A549 (cell line): ENCODE measurements at regions not wholly inside any gene's neighbourhood (a gene's known extent, or its start where the extent isn't known, plus 50 kb on each side); places are given as distances from the start of the nearest gene placed in this dataset.
"Not testable (repeated sequence)": the region's sequence is repeated elsewhere in the genome, so short reads cannot be mapped to it uniquely, and the experiment has no call there.

ENCODE experiments used
- ATAC-seq, 2 experiments: fragments of 200-7000 bp in 1 of 2; fragments of >200 bp in 1 of 2; cut with Nextera tagmentation in 1 of 2; cut with Tn5 transposase in 1 of 2; 3 replicates each; pipeline versions ENCODE4 v1.8.0 to v1.9.1; 2018 to 2020; ENCODE audit warnings: mild to moderate bottlenecking in 1 of 2, moderate library complexity in 1 of 2
- CTCF ChIA-PET: fragments of 300-600 bp; sonication (Branson Sonifier 250); formaldehyde crosslinking; extraction: SDS; loops from one replicate; lab custom pipeline; 2021; ENCODE audit warnings: antibody characterized with exemption, inconsistent platforms; lab: Yijun Ruan, JAX
- POLR2A ChIA-PET: fragments of 350-600 bp; formaldehyde crosslinking; extraction: SDS; loops from one replicate; lab custom pipeline; 2021; ENCODE audit warnings: antibody characterized with exemption, inconsistent platforms; lab: Yijun Ruan, JAX
- DNase-seq, 2 experiments: peaks; one replicate each; pipeline versions ENCODE4 v3.0.0 to v3.0.0-alpha.2; 2011 to 2016; ENCODE audit warnings: low read depth in 1 of 2, low spot score in 1 of 2
- FAIRE-seq: peaks from 2 replicates; lab custom pipeline; 2011; peaks lifted over from hg19 to GRCh38; lab: Jason Lieb, UNC
- H3K27ac ChIP-seq, 2 experiments: fragments of >200 bp; sonication (Bioruptor Twin); formaldehyde crosslinking; 3 replicates each; pipeline ENCODE4 v1.5.1; 2016 to 2017
- H3K4me1 ChIP-seq: fragments of >200 bp; sonication (Bioruptor Twin); formaldehyde crosslinking; 3 replicates; pipeline ENCODE4 v1.6.1; 2016
- H3K4me2 ChIP-seq: fragments of >200 bp; sonication (Bioruptor Twin); formaldehyde crosslinking; 3 replicates; pipeline ENCODE4 v1.6.1; 2016
- H3K4me3 ChIP-seq: fragments of >200 bp; sonication (Bioruptor Twin); formaldehyde crosslinking; 3 replicates; pipeline ENCODE4 v1.5.1; 2016
- H3K9me3 ChIP-seq: fragments of >200 bp; sonication (Bioruptor Twin); formaldehyde crosslinking; 3 replicates; pipeline ENCODE4 v1.6.1; 2016
- BCL3 ChIP-seq: fragments of >200 bp; sonication (Bioruptor Twin); formaldehyde crosslinking; IDR thresholded peaks from 3 replicates; pipeline ENCODE4 v1.6.1; 2016
- BHLHE40 ChIP-seq: IDR thresholded peaks from 2 replicates; pipeline ENCODE4 v1.6.1; 2012; ENCODE audit warnings: low read depth, low read length, inconsistent platforms
- CHD2 ChIP-seq: fragments of 150-350 bp; IDR thresholded peaks from 2 replicates; pipeline ENCODE4 v1.6.1; 2014; ENCODE audit warnings: low read length; ENCODE audit not compliant: partially characterized antibody
- CTCF ChIP-seq: fragments of >200 bp; sonication (Bioruptor Twin); formaldehyde crosslinking; IDR thresholded peaks from 3 replicates; pipeline ENCODE4 v1.5.1; 2016
- GATA3 ChIP-seq: IDR thresholded peaks from 2 replicates; pipeline ENCODE4 v1.6.1; 2012; ENCODE audit warnings: borderline replicate concordance
- HDAC2 ChIP-seq: fragments of 200-600 bp; sonication (generic); IDR thresholded peaks from 2 replicates; pipeline ENCODE4 v1.6.1; 2016
- HOXA7 ChIP-seq: fragments of 250-450 bp; sonication (Bioruptor Pico); IDR thresholded peaks from 2 replicates; pipeline ENCODE4 v1.5.0; 2020; ENCODE audit warnings: mild to moderate bottlenecking, moderate library complexity
- HOXB13 ChIP-seq: fragments of 250-450 bp; sonication (Bioruptor Pico); IDR thresholded peaks from 2 replicates; pipeline ENCODE4 v1.5.0; 2020; ENCODE audit warnings: low read depth, mild to moderate bottlenecking, moderate library complexity
- KDM5A ChIP-seq: fragments of 200-600 bp; sonication (generic); IDR thresholded peaks from 2 replicates; pipeline ENCODE4 v1.6.1; 2016; ENCODE audit warnings: antibody characterized with exemption, mild to moderate bottlenecking
- MYC ChIP-seq: IDR thresholded peaks from 2 replicates; pipeline ENCODE4 v1.6.1; 2012; ENCODE audit warnings: mild to moderate bottlenecking, inconsistent platforms, low read length, improper control_type of control experiment, borderline replicate concordance
- NFE2L2 ChIP-seq: fragments of 150-350 bp; conservative IDR thresholded peaks from 2 replicates; pipeline ENCODE4 v1.6.1; 2014; ENCODE audit warnings: low read length
- NPAS2 ChIP-seq: fragments of 250-450 bp; sonication (Bioruptor Pico); IDR thresholded peaks from 2 replicates; pipeline ENCODE4 v1.8.0; 2022; ENCODE audit warnings: mild to moderate bottlenecking, moderate library complexity, borderline replicate concordance
- RAD21 ChIP-seq, 2 experiments: fragments of >200 bp in 1 of 2; sonication (Bioruptor Twin) in 1 of 2; formaldehyde crosslinking in 1 of 2; IDR thresholded peaks in 1 of 2; conservative IDR thresholded peaks in 1 of 2; 2 replicates in 1 of 2; 3 replicates in 1 of 2; pipeline ENCODE4 v1.6.1; 2012 to 2018; ENCODE audit warnings: inconsistent platforms in 1 of 2
- RCOR1 ChIP-seq: fragments of 150-350 bp; IDR thresholded peaks from 2 replicates; pipeline ENCODE4 v1.6.1; 2014; ENCODE audit warnings: antibody characterized with exemption, low read length, low read depth
- RFX5 ChIP-seq: fragments of 450-650 bp; IDR thresholded peaks from 2 replicates; pipeline ENCODE4 v1.7.1; 2014; ENCODE audit warnings: antibody characterized with exemption, mild to moderate bottlenecking, moderate library complexity
- SMC3 ChIP-seq: fragments of >200 bp; sonication (Bioruptor Twin); formaldehyde crosslinking; IDR thresholded peaks from 3 replicates; pipeline ENCODE4 v1.6.1; 2018; ENCODE audit warnings: inconsistent platforms
- TP53 ChIP-seq: fragments of 250-450 bp; sonication (Bioruptor Pico); IDR thresholded peaks from 2 replicates; pipeline ENCODE4 v1.5.0; 2021; ENCODE audit warnings: mild to moderate bottlenecking, moderate library complexity
- USF2 ChIP-seq: fragments of 450-650 bp; IDR thresholded peaks from 2 replicates; pipeline ENCODE4 v1.6.1; 2014; ENCODE audit warnings: antibody characterized with exemption
- ZNF302 ChIP-seq: fragments of 250-450 bp; sonication (Bioruptor Pico); IDR thresholded peaks from 2 replicates; pipeline ENCODE4 v1.9.0; 2021; ENCODE audit warnings: inconsistent platforms, mild to moderate bottlenecking, moderate library complexity
- WGBS: methylation state at CpG from one replicate; pipeline ENCODE4 v1.1.6; 2017; ENCODE audit errors: missing lambda C conversion rate; 5-methylcytosine and 5-hydroxymethylcytosine counted together

GRCh38 chr10:84739641-84740040 is 411.3 kb downstream of the CCSER2 start (continued):
- TF ChIP-seq HOXB13 (CRISPR knock-in tag) (no peak), GATA3 (no peak)

- Histone ChIP-seq H3K4me1 (no peaks in the 10 kb centered on the region), H3K4me2 (no peak overlapping the region), H3K4me3 (no peak overlapping the region), H3K9me3 (no peaks in the 10 kb centered on the region), H3K27ac (no peak overlapping the region)
- TF ChIP-seq USF2 (no peak), MYC (no peak), CHD2 (no peak), SMC3 (peak; percentile 37; the same call in 1 of the 3 replicates), RCOR1 (no peak), KDM5A (no peak), CTCF (peak; percentile 40; the same call in 2 of the 3 replicates), NFE2L2 (no peak), TP53 (CRISPR knock-in tag) (no peak)
- DNase-seq, result peak in 1 of 2 experiments; percentile 5
- POLR2A ChIA-PET, result no interaction called here
- FAIRE-seq, result no peak
- CTCF ChIA-PET, result no interaction called here
- peak in 1 of 2 experiments; percentile 51; a peak in 2 of 6 replicates for ATAC-seq
Observed at GRCh38 chr10:84743483-84743882, 415.1 kb downstream of the CCSER2 start.

- TF ChIP-seq BHLHE40 (no peak), RCOR1 (no peak), RAD21 (conservative IDR thresholded peaks at IDR 0.05 in 1 of 2, IDR thresholded peaks at IDR 0.05 in 1 of 2) (no peak), ZNF302 (no peak), CHD2 (no peak), BCL3 (no peak), HDAC2 (no peak), NPAS2 (CRISPR knock-in tag) (no peak), RFX5 (no peak), HOXA7 (no peak), CTCF (no peak)
- WGBS, result 25% methylated on average over 7 of the region's 7 CpGs
- Histone ChIP-seq H3K4me1 (no peaks in the 10 kb centered on the region), H3K4me2 (no peak overlapping the region), H3K27ac (no peak overlapping the region), H3K9me3 (no peaks in the 10 kb centered on the region), H3K4me3 (no peak overlapping the region)
- ATAC-seq (no peak), FAIRE-seq (no peak), DNase-seq (no peak)
- CTCF ChIA-PET, result interaction anchor here (1.0 to 1.3 kb wide), 3 partner anchors 9 to 11 kb away, joined by 3 read pairs; no protein-coding TSS in a partner anchor
- POLR2A ChIA-PET, result no interaction called here
Observed at GRCh38 chr10:84755311-84755710, 426.9 kb downstream of the CCSER2 start.

- CTCF ChIA-PET, H3K4me3 ChIP-seq, H3K4me2 ChIP-seq, H3K27ac ChIP-seq, FAIRE-seq, ATAC-seq, POLR2A ChIA-PET, DNase-seq, H3K4me1 ChIP-seq, H3K9me3 ChIP-seq: not testable (repeated sequence)
- 44% methylated on average over 3 of the region's 3 CpGs for WGBS
Observed at GRCh38 chr10:84756653-84757052, 428.3 kb downstream of the CCSER2 start.

GRCh38 chr10:84761994-84762614 is 433.7 kb downstream of the CCSER2 start:
- H3K9me3 ChIP-seq, ATAC-seq, CTCF ChIA-PET, H3K4me1 ChIP-seq, H3K27ac ChIP-seq, FAIRE-seq, POLR2A ChIA-PET: not testable (repeated sequence)
- DNase-seq, result peak in 1 of 2 experiments; percentile 17
- 4% methylated on average over 10 of the region's 14 CpGs for WGBS
- Histone ChIP-seq H3K4me3 (peak overlapping the region; percentile 29; the same call in 1 of the 3 replicates), H3K4me2 (peak overlapping the region; percentile 47; the same call in 1 of the 3 replicates)
